C1 segment of cervical spinal cord (tissue), 14 donors: ENCODE measurements at regions not wholly inside any gene's neighbourhood (a gene's known extent, or its start where the extent isn't known, plus 50 kb on each side); places are given as distances from the start of the nearest gene placed in this dataset.

ENCODE experiments used
- DNase-seq, 14 donors: peaks; one replicate each; lab custom pipeline; 2025; lab: John Stamatoyannopoulos, UW

DNA sequence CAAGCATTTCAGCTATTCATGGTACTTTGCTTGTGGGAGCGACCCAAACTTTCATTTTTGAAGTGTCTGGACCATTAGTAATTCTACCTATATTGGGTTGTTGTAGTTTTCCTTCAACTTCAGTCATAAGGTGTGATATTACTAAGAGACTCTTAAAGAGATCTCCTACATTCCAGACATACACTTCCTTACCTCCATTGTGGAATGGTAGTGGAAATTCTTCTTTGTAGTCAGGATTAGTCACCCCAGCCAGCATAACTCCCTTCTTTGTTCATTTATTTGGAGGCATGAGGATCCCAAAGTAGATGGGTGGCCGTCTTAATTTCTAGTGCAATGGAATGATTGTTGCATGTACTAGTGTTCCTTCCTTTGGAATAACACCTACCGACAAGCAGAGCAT lies 991.4 kb downstream of the ARAP2 start:
- no peak for DNase-seq

DNA sequence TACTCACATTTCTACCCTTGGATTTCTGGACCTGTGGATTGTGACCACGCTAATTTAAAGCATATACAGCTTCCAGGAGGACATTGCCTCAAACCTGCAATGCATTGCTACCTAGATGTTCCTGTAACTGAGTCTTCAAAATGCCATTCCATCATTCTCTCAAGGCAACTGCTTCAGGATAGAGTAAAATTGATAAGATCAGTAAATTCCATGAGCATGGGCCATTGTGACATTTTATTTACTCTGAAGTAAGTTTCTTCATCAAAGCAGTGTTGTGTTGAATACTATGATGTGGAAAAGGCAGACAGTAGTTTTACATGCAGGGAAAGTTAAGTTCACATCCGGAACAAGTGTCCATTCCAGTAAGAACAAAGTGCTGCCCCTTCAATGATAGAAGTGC lies 991.0 kb downstream of the ARAP2 start:
- no peak for DNase-seq

DNA sequence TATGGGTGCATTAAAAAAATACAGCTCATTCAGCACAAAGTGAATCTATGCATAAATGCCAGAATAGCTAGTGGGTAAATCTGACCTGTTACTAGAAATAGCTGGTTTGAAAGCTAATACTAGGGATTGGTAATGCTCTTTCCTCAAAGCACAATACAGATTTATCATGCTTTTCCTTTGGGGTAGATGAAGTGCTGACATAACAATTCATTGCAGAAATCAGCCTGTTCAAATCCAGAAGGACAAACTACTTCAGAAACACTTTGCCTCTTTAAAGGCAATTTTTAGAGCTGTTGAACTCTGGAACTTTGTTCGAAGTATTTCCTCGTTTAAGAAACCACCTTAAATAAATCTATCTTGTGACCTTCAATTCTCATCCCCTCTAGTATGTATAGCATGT lies 957.9 kb downstream of the ARAP2 start:
- no peak for DNase-seq

DNA sequence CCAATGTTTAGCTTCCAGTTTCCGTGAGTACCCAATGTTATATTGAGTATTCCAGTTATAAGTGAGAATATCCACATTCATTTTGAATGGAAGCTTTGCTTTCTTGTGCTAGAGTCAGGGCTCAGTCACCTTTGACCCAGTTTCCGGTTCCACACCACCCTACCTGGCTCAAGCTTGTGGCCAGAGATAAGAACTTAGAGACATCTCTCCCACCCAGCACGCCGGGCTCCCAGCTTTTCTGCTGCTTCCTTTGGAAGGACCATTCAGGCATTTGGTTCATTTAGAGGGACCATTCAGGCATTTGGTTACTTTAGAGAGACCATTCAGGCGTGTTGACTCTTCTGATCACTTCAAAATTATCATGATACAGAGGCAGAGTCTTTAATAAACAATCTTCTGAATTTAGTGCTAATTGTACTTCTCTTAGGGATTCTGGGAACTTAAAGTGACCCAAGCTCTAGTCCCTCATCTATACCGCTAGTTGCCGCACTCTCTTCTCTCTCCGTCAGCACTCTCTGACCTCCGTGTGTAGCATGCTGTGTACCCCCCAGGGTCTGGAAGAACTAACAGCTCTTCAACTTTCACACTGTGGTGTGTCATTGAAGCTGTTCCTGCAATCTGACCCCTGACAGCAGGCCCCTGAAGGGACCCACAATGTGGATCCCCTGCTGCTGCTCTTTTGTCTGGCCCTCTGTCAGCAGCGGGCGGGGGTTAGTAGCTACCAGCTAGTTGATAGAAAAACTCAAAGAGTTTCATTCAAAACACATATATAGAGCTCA lies 943.1 kb downstream of the ARAP2 start:
- DNase-seq = no peak

DNA sequence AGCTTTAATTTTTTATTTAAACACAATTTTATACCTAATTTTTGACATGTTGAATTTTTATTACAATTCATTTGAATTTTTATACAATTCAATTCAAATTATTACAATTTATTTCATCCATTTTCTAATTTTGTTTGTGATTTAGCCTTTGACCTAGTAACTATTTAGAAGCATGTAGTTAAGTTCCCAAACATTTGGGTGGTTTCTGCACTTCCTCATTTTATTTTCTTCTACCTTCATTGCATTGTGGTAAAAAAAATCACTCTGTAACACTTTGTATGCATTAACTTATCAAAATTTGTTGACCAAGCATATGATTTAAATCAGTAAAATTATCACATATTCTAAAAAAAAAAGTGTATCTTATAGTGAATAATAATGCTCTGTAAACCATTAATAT lies 928.9 kb downstream of the ARAP2 start:
- DNase-seq = no peak

DNA sequence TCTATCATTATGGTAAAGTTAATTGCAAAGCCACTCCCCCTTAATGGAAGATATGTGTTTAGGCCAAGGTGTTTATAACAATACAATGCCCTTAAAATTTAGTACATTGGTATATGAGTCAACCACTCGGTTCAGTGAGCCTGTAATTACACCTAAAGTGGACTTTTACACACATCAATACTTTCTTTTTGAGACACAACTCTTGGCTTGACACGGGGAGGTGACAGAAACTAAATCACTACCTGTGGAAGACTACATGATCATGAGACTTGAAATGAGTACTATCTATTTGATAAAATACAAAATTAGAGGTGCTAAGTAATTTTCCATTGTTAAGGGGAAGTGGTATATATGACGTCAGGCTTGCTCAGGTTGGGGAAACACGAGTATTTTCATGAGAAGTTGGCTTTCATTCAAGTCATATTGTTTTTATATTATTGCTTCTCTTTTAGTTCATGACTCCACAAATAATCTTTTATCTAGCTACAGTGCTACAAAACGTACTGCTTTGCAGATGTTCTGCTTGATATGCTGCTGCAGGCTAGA lies 918.3 kb downstream of the ARAP2 start:
- DNase-seq = no peak

DNA sequence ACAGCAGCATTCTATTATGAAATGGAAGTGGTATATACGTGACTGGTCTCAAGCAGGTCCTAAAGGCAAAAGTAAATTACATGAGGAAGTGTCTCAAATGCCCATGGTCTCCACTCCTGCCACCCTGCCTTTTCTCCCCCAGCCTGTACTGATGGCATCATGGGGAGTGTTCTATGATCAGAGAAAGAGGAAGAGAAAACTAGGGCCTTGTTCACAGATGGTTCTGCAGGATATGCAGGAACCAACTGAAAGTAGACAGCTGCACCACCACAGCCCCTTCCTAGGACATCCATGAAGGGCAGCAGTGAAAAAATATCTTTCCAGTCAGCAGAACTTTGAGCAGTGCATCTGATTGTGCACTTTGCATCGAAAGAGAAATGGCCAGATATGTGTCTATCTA lies 901.5 kb downstream of the ARAP2 start:
- DNase-seq = no peak

DNA sequence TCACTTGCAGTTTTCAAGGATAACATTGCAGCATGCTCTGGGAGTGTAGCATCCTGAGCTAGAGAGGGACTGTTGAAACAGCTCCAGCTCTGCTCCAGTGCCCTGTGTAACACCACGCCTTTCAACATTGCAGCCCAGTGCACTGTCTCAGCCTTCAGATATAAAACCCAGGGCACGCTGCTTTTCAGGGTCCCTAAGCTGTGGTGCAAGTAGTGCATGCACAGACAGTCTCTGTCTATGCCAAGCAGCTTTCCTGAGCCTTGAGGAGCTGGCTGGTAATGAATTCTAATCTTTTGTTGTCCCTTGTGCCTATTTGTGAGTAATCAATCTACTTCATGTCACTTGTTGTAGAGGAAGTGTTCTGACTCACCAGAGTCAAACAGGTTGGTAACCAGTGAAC lies 897.0 kb downstream of the ARAP2 start:
- DNase-seq = no peak

DNA sequence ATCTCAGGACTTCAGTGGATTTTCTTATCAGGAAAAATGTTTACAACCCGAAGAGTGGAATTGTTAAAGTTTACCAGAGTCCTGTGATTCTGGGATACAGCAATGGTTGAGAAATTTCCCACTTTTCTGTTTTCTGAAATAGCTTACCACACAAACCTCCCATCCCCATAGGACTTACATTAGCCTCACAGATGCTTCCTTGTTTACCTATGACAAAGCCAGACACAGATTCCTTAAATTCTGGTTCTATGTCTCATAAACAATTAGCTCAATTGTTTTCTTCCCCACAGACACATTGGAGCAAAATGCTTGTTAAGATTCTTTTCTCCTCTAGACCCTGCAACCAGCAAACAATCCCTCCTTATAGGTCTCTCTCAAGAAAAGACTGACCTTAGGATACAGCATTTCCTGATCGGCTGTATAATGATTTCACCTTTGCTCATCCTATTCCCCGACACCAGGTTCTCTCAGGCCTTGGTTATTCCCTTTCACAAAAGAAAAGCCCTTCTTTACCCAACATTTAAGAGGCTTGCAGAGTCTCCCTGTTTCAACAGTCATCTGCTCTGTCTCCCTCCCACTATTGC lies 886.2 kb downstream of the ARAP2 start:
- no peak for DNase-seq

DNA sequence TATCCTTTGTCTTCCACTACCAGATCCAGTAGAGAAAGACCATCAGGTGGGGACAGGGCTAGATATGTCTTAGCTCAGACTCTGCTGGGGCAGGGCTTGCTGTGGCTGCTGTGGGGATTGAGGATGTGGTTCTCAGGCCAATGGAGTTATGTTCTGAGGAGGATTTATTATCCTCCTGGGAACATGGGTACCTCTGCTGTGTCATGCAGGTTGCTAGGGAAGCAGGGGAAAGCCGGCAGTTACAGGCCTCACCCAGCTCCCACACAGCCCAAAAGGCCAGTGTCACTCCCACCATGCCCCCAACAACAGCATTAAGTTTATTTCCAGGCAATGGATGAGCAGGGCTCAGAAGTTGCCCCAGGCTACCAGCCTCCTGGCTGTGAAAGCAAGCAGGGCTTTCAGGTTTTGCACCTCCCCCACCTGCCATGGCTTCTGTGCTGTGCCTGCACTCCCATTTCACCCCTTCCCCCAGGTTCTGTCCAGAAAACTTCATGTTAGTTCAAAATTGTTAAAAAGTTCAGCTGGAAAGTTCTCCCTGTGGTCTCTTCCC lies 879.9 kb downstream of the ARAP2 start:
- no peak for DNase-seq

DNA sequence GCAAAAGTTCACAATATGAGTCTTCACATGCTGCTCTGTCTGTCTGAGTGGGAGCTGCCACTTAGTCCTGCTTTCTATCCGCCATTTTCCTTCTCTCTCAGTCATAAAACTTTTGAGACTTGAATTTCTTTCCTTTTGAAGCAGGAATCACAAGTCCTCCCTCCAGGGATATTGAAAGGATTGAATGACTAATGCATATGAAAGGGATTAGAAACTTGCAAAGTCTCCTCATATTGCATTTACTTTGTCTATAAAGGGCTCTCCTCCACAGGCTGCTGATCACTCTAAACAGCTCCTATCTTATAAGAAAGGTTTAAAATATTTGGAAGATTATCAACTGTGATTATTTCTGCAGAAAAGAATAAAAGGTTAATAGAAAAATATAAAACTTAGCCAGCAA lies 879.1 kb downstream of the ARAP2 start:
- DNase-seq = no peak

DNA sequence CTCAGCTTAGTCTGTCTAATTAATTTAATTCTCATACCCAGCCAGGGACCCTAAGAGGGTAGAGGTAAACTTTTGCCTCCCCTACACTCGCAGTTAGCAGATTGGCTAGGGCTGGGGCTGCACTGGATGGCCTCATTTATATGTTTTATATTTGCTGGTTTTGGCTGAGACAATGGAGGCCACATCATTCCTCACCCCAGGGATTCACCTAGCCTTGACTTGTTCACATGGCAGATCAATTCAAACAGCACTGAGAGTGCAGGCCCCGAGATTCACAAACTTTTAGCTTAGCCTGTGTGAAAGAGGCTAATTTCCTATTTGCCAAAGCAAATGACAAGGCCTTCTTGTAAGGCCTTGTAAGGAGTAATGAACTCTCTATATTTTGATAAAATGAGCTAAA lies 844.4 kb downstream of the ARAP2 start:
- no peak for DNase-seq

DNA sequence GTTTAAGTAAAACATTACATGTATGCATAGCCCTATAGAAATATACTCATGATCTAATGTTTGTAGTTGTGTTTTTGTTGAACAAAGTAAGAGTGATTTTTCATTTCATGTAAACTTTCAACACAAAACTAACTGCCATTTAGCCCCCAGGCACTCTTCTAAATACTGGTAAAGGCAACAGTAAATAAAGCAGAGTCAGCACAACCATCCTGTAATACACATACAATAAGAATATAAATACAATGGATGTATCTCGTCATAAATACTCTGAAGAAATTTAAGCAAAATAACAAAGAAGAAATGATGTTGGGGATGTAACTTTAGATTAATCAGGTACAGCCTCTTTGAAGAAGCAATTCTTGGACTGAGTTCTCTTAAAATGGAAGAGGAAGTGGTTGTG lies 821.2 kb downstream of the ARAP2 start:
- DNase-seq = no peak

DNA sequence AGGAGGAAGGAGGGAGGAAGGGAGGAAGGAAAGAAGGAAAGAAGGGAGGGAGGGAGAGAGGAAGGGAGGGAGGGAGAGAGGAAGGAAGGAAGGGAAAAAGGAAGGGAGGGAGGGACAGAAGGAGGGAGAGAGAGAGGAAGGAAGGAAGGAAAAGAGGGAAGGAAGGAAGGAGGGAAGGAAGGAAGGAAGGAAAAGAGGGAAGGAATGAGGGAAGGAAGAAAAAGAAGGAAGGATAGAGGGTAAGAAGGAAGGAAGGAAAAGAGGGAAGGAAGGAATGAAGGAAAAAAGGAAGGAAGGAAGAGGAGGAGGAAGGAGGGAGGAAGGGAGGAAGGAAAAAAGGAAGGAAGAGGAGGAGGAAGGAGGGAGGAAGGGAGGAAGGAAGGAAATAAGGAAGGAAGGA lies 796.8 kb downstream of the ARAP2 start:
- no peak for DNase-seq

DNA sequence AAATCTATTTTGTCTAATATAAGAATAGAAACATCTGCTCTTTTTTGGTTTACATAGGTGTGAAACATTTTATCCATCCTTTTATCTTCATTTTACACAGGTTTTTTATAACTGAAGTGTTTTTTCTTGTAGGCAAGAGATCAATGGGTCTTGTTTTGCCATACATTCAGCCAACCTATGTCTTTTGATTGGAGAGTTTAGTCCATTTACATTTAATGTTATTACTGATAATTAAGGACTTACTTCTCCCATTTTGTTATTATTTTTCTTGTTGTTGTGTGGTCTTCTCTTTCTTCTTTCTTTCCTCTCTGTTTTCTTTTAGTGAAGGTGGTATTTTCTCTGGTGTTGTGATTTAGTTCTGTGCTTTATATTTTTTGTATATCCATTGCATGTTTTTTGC lies 785.3 kb downstream of the ARAP2 start:
- no peak for DNase-seq

DNA sequence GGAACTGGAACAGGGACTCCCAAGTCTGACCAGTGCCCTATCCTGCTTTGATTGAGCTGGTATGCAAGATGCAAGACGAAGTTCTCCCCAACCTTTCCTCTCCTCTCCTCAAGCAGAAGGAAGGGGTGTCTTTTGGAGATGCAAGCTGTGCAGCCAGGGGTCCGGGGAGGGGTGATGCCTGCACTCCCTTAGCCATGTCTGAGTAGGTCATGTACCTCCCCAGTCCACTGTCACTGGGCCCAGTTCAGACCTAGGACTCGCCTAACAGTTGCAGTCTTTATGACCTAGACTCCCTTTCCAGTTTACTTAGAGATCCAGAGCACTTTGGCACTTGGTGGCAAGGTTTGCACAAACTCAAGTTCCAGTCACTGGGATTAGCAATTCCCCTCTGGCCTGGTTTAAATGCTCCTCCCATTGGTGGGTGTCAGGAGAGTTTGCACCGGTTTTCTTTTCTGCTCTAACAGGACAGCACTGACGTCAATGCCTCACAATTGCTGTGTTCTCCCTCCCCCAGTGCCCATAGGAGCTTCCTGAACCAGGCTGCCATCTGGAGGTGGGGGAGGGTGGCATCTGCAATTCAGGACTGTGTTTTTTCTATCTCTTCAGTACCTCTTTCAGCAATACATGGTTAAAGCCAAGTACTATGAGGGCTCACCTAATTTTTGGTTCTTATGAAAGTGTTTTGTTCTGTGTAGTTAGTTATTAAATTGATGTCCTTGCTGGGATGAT lies 782.2 kb downstream of the ARAP2 start:
- no peak for DNase-seq

DNA sequence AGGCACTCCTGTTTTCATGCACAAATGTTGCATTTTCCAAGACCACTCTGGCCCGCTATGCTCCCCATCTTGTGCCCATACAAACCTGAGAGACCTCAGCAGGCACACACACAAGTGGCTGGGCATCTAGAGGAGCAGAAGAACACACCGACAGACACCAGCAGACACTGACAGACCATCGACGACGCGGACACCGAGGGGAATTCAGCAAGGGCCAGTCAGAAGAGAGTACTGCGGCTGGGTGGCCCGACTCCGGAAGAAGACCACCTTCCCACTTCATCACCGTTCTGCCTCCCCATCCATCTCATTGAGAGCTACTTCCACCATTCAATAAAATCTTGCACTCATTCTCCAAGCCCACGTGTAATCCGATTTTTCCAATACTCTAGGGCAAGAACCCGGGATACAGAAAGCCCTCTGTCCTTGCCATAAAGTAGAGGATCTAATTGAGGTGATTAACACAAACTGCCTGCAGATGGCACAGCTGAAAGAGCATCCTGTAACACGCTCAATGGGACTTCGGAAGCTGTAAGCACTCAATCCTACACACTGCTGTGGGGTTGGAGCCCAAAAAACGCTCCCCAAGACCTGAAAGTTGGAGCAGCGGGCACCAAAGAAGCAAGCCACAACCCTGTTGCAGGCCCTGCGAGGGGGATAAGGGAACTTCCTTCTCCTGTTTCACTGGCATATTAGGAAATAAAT lies 780.9 kb downstream of the ARAP2 start:
- DNase-seq = no peak

DNA sequence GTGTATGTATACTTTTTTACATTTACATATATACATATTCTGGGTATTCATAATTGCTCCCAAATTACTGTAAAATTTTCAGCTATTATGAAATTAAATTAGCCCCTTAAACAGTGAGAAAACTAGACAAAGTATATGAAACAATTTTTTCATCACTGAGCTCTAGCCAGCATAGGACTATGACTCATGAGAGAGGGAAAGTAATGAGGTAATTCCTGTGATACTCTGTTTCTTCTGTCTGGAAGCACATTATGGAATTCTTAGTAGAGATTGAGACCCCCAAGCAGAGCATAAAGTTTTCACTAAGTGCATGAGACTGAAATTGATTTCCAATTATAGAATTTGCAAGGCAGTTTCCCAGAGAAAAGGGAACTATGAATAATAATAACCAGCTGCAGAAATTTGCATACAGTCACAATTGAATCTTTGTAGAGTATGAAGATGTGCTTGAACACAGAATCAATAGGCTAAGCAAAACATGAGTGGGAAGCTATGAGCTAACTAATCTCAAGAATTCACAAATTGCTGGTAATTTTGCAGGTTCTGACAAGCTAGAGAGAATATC lies 779.3 kb downstream of the ARAP2 start:
- DNase-seq = no peak

DNA sequence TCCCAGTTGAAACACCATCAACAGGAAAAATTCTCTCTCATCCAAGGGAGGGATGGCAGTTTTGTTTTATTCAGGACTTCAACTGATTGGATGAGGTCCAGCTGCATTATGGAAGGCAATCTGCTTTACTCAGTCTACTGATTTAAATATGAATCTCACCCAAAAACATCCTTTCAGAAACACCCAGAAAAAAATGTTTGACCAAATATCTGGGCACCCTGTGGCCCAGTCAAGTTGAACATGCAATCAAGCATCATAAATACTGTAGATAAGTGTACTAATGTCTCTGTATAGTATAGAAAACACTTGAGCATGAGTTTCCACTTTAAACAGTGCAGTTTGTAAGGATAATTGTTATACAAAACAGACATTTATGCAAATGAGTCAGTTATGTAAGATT lies 753.2 kb downstream of the ARAP2 start:
- no peak for DNase-seq

DNA sequence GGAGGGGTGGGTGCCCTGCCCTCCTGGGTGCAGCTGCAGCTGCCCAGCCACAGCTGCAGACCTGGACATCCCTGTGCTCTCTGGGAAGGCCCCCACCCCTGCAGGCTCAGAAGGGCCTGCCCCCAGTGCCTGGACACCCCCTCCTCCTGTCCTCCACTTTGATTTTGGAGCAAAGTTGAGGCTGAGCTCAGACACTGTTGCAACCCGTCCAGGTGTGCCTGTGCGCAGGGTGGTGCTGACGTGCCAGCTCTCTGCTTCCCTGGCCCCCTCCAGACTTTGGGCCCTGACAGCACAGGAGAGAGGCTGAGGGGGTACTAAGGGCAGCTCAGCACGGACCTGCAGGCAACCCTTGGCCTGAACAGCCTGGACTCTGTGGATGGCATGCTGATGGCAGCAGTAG lies 750.3 kb downstream of the ARAP2 start:
- DNase-seq = no peak

DNA sequence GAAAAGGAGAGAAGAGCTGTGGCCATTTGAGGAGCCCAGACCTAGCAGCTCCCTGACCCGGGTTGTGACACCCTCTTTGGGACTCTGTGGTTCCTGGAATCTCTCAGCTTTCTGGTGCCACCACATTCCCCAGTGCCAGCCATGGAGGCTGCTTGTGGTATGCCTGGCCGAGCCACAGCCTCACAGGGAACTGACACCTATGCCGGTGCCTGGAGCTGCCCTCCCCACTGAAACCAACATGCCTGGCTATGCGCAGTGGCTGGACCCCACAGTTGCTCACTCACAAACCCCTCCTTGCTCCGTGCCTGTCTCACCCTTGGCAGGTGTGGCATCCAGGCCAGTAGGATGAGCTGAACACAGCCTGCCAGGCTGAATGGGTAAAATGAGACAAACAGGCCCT lies 749.4 kb downstream of the ARAP2 start:
- DNase-seq = no peak

DNA sequence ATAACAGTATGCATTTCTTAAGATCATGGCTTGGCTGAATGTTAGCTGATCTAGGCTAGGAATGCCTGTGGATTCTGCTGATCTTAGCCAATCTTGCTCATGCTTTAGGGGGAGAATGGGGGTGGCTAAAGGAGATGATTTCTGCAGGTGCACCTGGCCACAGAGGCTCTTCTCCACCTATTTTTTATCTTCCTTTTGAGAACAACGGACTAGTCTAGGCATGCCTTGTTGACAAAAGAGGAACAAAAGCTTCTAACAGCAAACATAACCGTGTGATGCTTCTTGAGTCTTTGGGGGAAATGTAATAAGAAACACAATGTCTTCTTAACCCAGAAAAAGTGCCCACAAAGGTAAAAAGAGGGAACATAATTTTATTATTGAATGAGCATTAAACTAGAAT lies 743.5 kb downstream of the ARAP2 start:
- DNase-seq = no peak
